HG03045 (cell line): ENCODE measurements at regions not wholly inside any gene's neighbourhood (a gene's known extent, or its start where the extent isn't known, plus 50 kb on each side); places are given as distances from the start of the nearest gene placed in this dataset.
"Not testable (repeated sequence)": the region's sequence is repeated elsewhere in the genome, so short reads cannot be mapped to it uniquely, and the experiment has no call there.

Experiments used
- ATAC-seq: cut with Tn5 transposase; IDR thresholded peaks from one replicate; pipeline ENCODE4 v1.9.1; 2021; ENCODE audit warnings: mild to moderate bottlenecking, moderate library complexity; ENCODE audit not compliant: unreplicated experiment

DNA sequence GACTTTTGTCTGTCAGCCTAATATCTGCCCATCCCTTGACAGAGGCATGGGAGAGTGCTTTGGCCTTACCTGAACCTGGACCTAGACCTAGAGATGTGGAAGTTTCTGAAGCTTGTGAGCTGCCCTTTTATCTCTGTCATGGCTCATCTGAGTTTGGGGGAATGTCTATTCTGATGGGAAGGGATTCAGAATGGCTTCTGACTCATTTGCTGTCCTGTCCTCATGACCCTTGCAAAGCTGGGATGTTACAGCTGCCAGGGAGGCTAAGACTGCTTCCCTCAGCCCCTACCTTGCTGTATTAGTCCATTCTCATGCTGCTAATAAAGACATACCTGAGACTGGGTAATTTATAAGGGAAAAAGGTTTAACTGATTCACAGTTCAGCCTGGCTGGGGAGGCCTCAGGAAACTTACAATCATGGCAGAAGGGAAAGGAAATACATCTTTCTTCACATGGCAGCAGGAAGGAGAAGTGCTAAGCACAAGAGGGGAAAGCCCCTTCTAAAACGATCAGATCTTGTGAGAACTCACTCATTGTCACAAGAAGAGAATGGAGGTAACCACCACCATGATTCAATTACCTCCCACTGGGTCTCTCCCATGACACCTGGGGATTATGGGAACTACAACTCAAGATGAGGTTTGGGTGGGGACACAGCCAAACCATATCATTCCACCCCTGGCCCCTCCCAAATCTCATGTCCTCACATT lies 252.2 kb downstream of the ERMARD start:
- no peak for ATAC-seq

DNA sequence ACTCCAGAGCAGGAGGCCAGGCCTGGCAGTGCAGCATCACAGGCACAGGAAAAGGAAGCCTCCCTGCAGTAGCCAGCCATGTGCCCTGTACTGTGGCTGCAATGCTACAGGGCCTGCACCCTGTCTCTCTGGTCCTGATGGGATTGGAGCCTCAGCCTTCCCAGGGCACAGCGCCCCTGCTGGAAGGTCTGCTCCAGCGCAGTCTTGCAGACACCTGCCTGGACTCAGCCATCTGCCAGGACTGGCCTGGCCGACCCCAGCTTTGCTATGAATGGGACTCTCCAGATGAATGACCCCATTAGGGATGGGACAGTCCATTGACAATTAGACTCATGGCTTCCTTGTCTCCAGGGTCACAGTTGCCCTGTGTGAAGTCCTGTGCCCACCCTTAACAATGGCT lies 251.6 kb downstream of the ERMARD start:
- no peak for ATAC-seq

DNA sequence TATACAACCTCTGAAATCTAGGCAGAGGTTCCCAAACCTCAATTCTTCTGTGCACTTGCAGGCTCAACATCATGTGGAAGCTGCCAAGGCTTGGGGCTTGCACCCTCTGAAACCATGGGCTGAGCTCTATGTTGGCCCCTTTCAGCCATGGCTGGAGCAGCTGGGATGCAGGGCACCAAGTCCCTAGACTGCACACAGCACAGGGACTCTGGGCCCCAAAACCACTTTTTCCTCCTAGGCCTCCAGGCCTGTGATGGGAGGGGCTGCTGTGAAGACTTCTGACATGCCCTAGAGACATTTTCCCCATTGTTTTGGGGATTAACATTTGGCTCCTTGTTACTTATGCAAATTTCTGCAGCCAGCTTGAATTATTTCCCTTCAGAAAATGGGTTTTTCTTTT lies 250.4 kb downstream of the ERMARD start:
- ATAC-seq, result not testable (repeated sequence)

DNA sequence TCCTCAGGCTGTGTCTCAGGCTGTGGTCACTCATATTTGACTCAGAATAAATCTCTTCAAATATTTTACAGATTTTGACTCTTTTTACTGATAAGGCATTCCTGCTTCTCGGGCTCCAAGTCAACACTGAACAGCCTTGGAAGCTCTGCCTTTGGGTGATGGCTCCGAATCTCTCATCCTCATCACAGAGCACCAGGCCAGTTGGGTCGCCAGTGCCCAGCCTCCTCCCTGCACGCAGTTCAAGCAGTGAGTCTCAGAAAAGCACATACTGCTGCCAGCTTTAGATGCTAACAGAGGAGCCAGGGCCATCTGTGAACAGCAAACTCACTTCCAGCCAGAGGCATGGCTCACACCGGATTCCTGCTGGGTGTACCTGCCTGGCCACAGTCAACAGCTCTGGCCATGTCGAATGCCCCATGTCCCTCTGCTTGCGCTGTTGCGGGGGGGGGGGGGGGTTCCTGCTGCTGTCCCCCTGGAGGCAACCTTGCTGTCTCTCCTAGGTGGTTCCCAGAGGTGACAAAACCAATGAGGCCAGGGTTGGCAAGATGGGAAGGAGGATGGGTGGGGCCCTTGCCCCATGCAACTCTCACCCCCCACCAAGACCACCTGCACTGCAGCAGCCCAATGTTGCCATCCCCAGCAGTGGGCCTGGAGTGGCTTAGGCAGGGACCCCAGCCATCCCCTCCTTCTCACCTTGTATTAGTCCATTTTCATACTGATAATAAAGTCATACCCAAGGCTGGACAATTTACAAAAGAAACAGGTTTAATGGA lies 248.8 kb downstream of the ERMARD start:
- ATAC-seq, result no peak

DNA sequence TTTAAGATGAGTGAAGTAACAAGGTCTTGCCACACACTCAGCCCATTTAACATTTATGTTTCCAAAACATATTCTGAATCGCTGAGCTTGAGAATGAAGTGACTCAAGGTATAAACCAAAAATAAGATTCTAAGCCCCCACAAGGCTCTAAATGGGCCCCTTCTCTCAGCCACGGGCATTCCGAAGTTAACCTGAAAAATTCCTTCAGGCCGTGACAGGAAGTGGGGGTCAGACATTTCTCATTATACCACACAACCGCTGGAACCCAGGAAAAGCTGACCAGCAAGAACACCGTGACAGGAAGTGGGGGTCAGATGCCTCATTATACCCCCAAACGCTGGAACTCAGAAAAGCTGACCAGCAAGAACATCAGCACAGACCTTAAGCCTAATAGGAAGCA lies 247.9 kb downstream of the ERMARD start:
- no peak for ATAC-seq

DNA sequence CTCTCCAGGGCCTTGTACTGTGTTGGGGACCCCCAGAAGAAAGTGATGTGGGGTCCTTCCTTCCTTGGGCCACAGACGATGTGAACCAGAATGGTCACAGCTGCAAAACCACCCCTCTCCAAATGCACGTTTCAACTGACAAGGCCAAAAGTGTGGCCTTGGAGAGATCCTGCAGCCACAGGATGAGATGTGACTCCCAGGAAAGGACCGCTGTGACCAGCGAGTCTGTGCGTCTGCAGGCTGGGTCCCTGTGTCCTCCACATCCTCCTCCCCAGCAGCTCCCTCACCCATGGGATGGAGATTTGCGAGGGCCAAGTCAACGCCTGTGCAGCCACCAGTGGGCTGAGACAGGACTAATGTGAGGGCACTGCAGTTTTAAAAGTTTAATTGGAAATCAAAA lies 247.0 kb downstream of the ERMARD start:
- no peak for ATAC-seq

DNA sequence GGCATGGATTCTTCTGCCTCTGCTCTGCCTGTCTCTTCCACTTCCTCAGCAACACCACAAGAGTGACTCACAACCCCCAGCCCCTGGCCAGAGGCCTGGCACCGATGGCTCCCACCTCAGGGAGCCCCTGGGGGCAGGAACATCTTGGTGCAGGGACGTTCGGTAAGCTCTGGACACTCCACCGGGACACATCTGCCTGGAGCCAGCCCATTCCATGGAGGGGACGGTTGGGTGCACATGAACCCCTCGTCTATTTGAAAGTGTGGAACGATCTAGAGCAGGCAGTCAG lies 246.5 kb downstream of the ERMARD start:
- ATAC-seq, result no peak

DNA sequence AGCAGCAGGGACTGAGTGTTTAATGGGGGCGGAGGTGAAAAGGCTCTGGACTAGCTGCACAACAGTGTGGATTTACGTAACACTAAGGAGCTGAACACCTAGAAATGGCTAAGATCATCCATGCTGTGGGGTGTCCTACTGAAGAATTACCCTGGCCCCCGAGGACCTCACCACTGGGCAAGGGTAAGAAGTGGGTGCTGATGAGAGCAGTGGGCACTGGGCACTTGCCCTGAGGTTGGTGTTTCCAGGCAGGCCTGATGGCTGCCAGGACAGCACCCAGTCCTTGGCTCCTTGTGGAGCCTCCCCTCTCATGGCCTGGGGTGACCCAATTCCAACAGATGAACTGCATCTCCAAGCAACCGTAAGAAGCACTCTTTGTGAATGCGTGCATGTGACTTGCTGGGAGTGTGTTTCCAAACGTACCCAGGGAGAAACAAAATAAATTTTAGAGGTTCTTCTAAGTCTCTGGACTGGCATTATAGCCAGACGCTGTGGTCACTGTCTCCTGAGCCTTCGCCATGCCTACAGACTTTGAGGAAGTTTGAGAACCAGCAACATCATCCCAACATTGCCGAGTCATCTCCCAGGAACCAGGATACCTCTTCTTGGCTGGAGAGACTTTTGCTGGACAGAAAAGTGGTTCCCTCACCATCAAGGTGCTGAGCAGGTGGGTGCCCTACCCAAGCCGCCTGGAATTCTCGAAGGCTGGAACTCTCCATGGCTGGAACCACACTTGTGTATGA lies 245.9 kb downstream of the ERMARD start:
- ATAC-seq, result no peak

DNA sequence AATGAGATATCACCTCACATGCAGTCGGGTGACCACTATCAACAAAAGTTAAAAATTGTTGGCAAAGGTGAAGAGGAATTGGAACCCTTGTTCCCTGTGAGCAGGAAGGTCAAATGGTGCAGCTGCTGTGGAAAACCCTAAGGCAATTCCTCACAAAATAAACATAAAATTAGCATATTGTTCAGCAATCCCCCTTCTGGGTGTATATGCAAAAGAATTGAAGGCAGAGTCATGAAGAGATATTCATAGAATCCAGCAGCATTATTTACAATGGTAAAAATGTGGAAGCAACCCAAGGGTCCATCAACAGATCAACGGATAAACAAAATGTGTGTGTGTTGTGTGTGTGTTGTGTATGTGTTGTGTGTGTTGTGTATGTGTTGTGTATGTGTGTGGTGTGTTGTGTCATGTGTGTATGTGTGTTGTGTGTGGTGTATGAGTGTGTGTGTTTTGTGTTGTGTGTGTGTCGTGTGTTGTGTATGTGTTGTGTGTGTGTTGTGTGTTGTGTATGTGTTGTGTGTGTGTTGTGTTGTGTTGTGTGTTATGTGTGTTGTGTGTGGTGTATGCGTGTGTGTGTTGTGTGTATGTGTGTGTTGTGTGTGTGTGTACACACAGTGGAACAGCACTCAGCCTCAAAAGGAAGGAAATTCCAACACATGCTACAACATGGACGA lies 245.1 kb downstream of the ERMARD start:
- ATAC-seq, result no peak

DNA sequence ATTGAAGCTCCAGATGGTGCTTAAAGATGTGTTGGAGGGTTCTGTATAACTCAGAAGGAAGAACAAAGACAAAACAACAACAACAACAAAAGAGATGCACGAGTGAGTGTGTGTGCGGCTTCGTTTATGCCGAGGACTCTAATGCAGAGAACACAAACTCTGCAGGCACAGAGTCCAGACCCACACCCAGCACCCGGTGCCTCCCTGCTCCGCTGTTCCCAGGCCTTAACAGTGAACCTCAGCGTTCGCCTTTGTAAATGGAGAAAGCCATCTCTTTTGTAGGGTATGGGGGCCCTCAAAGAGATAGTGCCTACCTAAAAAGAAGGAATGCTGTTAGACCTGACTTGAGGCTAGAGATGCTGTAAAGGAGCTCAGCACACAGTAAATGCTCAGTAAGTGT lies 243.3 kb downstream of the ERMARD start:
- ATAC-seq, result no peak

DNA sequence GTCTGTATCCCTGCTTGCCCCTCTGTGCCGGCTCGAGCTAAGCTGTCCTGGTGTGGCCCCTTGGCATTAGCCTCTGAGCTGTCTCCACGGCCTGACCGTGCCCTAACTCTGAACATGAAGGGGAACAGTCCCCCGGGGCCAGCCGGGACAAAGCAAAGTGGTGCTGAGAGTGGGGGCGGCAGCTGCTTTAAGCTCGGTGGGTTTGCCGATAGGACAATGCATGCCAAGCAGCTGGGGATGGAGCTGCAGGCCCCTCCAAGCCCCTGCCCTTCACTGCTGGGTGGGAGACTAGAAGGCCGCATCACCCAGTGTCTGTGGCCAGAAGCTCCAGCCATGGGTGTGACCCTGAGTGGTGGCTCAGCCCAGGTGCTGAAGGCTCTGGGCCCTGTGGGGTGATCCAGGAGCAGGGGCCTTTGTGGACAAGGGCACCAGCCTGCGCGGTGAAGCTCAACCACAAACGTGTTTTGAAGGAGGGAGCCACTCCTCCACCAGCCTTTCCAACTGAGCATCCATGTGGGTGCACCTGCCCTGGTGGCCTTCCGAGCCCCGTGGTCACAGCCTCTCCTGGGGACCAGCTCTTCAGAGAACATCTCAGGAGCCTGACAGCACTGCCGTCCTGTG lies 242.5 kb downstream of the ERMARD start:
- ATAC-seq, result no peak

DNA sequence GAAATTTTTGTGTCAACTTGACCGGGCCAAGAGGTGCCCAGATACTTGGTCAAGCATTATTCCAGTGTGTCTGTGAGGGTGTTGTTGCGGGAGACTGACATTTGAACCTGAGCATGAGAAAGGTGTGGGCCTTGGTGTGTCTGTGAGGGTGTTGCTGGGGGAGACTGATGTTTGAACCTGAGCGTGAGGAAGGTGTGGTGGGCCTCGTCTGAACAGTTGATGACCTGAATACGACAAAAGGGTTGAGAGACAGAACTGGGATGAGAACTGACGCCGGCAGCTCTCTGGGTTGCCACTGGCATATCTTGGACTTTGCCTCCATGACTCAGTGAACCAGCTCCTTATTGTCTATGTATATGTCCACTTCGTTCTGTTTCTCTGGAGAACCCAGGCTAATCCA lies 240.5 kb downstream of the ERMARD start:
- ATAC-seq, result no peak

DNA sequence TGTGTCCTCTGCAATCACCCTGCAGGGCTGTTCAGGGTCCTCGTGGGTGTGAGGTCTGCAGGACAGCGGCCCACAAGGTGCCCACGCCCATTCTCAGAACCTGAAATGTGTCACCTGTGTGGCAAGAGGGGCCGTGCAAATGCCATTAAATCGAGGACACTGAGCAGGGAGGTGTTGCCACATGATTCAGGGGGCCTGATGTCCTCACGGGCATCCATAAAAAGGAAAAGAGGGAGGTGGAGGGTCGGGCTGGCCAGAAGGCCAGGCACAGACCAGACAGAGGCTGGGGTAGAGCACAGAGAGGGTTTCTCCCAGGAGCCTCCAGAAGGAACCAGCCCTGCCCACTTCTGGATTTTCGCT lies 239.6 kb downstream of the ERMARD start:
- no peak for ATAC-seq

DNA sequence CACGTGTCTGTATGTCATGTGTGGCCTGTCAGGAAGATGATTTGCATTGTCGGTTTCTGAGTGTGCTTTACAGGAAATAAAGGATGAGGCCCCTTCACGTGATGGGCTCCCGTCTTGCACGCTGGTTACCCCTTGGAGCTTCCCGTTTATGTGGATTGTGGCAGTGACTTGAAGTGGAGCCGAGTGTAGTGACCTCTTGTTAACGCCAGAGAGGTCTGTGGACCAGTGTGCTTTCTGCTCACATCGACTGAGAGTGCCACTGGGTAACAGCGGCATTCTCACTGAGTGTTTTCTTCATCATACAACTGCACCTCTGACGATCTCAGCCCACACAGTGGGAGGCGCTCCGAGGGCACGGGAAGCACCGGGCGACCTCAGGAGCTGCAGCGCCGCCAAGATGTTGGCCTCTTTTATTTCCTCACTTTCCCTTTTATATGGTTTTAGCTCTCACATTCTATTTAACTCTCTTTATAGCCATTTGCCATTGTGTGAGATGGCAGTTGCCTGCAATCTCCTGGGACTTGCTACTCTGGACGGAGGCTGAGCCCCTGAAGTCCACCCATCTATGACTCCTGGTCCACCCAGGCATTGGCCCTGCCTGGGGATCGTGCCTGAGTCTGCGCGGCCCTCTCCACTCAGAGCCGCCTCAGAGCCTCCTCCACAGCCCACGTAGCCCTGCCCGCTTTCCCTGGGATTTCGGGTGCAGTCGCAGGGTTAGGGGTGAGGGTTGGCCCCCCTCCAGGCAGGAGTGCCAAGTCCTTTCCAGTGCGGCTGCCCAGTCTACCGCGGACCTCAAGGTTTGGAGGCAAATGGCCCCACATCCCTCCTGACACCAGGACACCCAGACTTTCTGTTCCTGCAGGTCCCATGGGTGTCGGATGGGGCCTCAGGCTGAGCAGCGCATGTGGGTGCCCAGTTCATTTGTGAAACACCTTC lies 238.9 kb downstream of the ERMARD start:
- ATAC-seq, result no peak

DNA sequence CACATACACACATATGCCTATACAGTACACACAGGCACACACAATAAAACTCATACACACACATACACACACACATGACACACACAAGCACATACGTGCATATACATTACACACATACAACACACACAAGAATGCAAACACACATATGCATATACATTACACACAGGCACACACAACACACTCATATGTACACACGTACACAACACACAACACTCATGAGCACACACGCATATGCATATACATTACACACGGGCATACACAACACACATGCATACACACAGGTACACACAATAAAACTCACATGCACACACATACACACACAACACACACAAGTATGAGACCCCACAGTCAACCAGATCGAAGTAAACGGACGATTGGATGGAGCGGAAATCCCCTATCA lies 238.2 kb downstream of the ERMARD start:
- no peak for ATAC-seq

DNA sequence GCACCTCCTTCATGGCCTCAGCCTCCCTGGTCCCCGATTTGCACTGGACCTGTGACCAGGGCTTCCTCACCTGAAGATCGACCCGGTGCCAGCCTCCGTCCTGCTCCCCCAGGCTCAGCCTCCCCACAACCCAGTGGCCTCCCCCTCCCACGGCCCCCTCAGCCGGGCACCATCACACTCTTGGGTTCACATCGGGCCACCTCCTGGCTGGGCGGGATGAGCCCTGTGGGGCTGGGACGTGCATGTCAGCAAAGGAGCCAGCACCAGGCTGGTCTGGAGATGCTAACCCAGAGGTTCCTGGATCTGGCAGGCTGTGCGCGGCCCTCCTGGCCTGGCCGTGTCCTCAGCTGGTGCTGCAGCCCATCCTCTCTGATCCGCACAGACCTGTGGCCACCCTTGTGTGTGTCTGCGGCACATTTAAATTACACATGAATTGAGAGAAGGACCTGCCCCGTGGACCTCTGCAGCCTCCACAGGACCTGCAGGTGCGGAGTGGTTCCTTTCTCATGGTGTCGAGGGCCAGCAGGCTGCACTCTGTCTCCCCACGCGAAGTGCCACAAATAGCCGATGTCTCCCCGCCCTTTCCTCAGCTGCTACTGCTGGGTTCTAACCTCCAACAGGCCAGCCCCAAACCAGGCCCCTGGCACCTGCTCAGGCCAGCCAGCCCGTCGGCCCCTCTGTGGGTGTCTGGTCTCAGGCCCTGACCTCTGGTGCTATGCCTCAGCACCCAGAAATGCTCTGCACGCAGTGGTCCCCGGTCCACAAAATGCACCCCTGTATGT lies 237.5 kb downstream of the ERMARD start:
- ATAC-seq, result no peak

DNA sequence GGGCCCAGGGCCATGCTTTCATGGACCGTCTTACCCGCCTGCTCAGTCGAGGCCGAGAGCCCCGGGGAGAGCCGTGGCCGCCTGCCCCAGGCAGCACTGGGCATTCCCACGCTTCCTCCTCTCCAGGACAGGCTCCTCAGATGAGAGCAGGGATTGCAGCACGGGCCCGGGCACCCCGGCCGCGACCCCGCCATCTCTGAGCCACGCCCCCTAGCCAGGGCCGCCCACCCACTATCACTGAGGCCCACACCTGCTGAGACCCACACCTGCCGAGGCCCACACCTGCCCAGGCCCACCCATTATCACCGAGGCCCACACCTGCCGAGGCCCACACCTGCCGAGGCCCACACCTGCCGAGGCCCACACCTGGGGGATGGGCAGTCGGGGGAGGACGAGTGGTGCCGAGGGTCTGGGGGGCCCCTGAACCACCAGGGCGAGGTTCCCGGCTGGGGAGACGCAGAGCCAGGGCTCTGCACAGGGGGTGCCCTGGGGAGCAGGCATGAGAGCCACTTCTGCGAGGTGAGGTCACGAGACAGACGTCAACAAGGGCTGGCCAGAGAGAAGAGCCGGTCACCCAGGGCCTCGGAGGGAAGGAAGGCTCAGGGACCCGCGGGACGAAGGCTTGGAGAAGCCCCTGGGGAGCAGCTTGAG lies 235.6 kb downstream of the ERMARD start:
- no peak for ATAC-seq

DNA sequence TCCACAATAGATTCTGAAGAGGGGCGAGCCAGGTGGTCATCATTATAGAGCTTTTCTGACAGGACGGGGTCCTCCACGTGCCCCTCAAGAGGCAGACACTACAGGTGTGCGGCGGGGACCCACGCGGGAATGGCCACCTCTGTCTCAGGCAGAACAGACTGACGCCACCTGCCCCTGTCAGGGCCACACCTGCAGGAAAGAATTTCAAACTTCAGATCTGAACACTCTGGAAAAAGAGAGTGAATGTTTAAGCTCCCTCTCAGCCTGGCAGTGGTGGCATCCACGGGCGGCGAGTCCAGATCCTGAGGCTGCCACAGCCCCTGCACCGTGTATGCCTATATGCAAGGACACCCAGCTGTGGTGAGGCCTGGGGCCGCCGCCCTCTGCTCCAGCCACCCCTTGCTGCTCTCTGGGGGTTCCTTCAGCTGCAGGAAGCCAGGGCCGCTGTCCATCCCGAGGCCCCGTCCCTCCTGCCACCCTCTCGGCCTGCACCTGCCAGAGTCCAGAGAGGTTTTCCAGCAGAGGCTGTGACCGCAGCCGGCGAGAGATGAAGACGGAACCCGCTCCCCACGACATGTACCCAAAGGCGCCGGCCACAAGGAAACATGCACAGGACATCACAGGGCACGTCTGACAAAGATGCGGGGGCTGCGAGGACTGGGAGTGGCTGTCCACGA lies 234.9 kb downstream of the ERMARD start:
- no peak for ATAC-seq
